ENCODE measurements at regions not wholly inside any gene's neighbourhood (a gene's known extent, or its start where the extent isn't known, plus 50 kb on each side); places are given as distances from the start of the nearest gene placed in this dataset.

DNA sequence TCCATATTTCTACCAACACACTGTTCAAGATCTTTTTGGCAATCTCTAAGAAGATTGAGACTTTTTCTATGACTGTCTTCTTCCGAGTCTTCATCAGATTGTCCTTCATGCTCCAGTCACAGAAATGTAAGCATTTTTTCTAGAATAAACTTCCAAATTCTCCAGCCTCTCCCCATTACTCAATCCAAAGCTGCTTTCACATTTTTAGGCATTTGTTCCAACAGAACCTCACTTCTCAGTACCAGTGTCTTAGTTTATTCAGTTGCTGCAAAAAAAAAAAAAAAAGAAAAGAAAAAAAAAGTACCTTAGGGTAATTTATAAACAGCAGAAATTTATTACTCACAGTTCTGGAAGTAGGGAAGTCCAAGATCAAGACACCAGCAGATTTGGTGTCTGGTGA lies 290.8 kb upstream of the NOVA1 start:
- no peak overlapping the region for H2AFZ ChIP-seq
- TF ChIP-seq, protein P1, sequence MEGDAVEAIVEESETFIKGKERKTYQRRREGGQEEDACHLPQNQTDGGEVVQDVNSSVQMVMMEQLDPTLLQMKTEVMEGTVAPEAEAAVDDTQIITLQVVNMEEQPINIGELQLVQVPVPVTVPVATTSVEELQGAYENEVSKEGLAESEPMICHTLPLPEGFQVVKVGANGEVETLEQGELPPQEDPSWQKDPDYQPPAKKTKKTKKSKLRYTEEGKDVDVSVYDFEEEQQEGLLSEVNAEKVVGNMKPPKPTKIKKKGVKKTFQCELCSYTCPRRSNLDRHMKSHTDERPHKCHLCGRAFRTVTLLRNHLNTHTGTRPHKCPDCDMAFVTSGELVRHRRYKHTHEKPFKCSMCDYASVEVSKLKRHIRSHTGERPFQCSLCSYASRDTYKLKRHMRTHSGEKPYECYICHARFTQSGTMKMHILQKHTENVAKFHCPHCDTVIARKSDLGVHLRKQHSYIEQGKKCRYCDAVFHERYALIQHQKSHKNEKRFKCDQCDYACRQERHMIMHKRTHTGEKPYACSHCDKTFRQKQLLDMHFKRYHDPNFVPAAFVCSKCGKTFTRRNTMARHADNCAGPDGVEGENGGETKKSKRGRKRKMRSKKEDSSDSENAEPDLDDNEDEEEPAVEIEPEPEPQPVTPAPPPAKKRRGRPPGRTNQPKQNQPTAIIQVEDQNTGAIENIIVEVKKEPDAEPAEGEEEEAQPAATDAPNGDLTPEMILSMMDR (IDR thresholded peaks at IDR 0.05): no peak
- no peak overlapping the region for H3K4me3 ChIP-seq (ENCODE audit: low read depth, low read length)
- no peaks in the 10 kb centered on the region for H3K9me3 ChIP-seq (ENCODE audit: control insufficient read depth, low read length)
- H3K79me2 ChIP-seq: no peaks in the 10 kb centered on the region
- H3K9ac ChIP-seq: no peak overlapping the region
- no peaks in the 10 kb centered on the region for H3K27me3 ChIP-seq (ENCODE audit: control insufficient read depth, insufficient read depth, low read length)
- no peak overlapping the region for H3K27ac ChIP-seq
- H3K36me3 ChIP-seq (ENCODE audit: control insufficient read depth, insufficient read depth, low read length): no peaks in the 10 kb centered on the region
- H3K4me2 ChIP-seq (ENCODE audit: low read length): no peak overlapping the region
- no peaks in the 10 kb centered on the region for H3K4me1 ChIP-seq

DNA sequence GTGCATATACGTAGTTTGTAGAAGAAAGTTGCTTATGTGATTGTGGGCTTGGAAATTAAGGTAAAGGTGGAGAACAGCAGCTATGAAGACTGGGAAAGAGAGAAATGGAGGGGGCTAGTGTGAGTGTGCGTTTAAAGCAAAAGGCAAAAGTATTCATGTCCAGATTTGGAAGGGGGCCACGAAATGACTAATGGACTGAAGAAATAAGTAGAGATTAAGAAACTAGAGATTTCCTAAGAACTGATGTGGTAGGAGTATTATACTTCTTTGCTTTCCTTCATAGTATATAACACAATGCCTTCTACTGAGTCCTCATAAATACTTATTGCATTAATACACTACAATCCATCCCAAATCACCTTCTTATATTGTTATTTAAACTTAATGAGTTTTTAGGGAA lies 298.6 kb upstream of the NOVA1 start:
- Histone ChIP-seq H3K4me3 (ENCODE audit: low read depth, low read length) (no peak overlapping the region), H3K9ac (no peak overlapping the region), H3K4me1 (no peaks in the 10 kb centered on the region), H3K9me3 (ENCODE audit: control insufficient read depth, low read length) (no peaks in the 10 kb centered on the region), H2AFZ (no peak overlapping the region), H3K36me3 (ENCODE audit: control insufficient read depth, insufficient read depth, low read length) (no peaks in the 10 kb centered on the region), H3K4me2 (ENCODE audit: low read length) (no peak overlapping the region), H3K79me2 (no peaks in the 10 kb centered on the region), H3K27ac (no peak overlapping the region), H3K27me3 (ENCODE audit: control insufficient read depth, insufficient read depth, low read length) (no peaks in the 10 kb centered on the region)
- TF ChIP-seq, protein P1 (IDR thresholded peaks at IDR 0.05): no peak

DNA sequence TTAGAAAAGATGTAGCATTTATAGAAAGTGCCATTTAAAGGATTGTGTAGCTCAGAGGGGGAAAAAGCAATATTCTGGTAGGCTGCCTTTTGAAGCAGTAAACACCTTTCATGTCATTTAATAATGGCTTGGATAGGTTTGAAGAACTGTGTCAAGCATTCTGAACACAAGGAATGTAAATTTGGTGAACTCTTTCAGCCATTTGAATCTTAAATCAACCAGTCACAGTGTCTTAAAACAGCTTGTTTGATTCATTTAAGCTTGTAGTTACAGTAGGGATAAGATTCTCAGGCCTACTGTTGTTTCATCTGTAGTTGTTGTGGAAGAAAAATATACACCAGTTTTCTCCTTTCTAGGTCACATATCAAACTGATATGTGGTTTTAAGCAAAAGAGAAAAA lies 299.4 kb upstream of the NOVA1 start:
- Histone ChIP-seq H3K79me2 (no peaks in the 10 kb centered on the region), H3K27ac (no peak overlapping the region)
- TF ChIP-seq, protein P1 (IDR thresholded peaks at IDR 0.05): no peak

DNA sequence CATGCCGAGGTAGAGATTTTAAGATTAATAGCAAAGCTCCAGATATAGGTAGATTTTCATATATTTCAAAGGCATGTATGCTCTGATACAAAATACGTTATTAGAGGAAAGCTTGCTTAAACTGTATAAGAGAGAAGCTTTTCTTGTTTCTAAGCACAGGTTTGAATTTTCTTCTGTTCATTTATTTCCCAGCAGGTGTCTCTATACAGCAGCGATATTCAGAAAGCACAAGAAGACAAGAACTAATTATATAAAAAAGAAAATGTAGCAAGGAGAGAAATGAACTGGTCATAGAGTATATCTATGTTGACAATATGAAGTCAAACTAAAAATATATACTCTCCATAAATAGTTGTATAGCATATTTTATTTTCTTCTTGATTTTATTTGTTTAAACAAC lies 307.4 kb upstream of the NOVA1 start:
- TF ChIP-seq, protein P1 (IDR thresholded peaks at IDR 0.05): no peak
- Histone ChIP-seq H3K4me1 (no peaks in the 10 kb centered on the region), H3K4me3 (ENCODE audit: low read depth, low read length) (no peak overlapping the region), H3K9ac (no peak overlapping the region), H3K9me3 (ENCODE audit: control insufficient read depth, low read length) (no peaks in the 10 kb centered on the region), H3K4me2 (ENCODE audit: low read length) (no peak overlapping the region), H3K79me2 (no peaks in the 10 kb centered on the region), H3K36me3 (ENCODE audit: control insufficient read depth, insufficient read depth, low read length) (no peaks in the 10 kb centered on the region), H2AFZ (no peak overlapping the region), H3K27ac (no peak overlapping the region), H3K27me3 (ENCODE audit: control insufficient read depth, insufficient read depth, low read length) (no peaks in the 10 kb centered on the region)

More for the DNA sequence above, 299.4 kb upstream of the NOVA1 start:
- H3K4me2 ChIP-seq (ENCODE audit: low read length): no peak overlapping the region
- H3K9ac ChIP-seq: no peak overlapping the region
- H3K4me1 ChIP-seq: no peaks in the 10 kb centered on the region
- no peak overlapping the region for H3K4me3 ChIP-seq (ENCODE audit: low read depth, low read length)
- no peaks in the 10 kb centered on the region for H3K9me3 ChIP-seq (ENCODE audit: control insufficient read depth, low read length)
- no peak overlapping the region for H2AFZ ChIP-seq
- no peaks in the 10 kb centered on the region for H3K27me3 ChIP-seq (ENCODE audit: control insufficient read depth, insufficient read depth, low read length)
- H3K36me3 ChIP-seq (ENCODE audit: control insufficient read depth, insufficient read depth, low read length): no peaks in the 10 kb centered on the region

DNA sequence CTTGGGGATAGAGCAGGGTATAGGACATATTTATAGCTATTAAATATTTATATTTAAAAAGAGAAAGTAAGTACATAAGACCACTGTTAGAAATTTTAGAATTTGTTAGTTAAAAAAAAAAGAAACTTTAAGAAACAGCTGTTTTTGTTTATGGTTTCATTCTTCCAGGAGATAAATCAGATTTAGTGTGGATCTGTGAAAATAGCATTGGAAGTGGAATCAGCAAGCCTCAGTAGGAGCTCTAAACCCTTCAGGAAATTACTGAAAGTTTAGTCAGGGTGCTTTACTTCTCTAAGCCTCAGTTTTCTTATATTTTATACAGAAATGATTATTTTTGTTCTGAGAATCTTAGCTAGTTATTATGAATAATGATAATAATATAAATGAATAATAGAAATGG lies 316.0 kb upstream of the NOVA1 start:
- no peaks in the 10 kb centered on the region for H3K9me3 ChIP-seq (ENCODE audit: control insufficient read depth, low read length)
- H3K36me3 ChIP-seq (ENCODE audit: control insufficient read depth, insufficient read depth, low read length): no peaks in the 10 kb centered on the region
- H3K79me2 ChIP-seq: no peaks in the 10 kb centered on the region
- TF ChIP-seq, protein P1 (IDR thresholded peaks at IDR 0.05): no peak
- no peak overlapping the region for H2AFZ ChIP-seq
- no peak overlapping the region for H3K4me3 ChIP-seq (ENCODE audit: low read depth, low read length)
- no peaks in the 10 kb centered on the region for H3K27me3 ChIP-seq (ENCODE audit: control insufficient read depth, insufficient read depth, low read length)
- H3K4me1 ChIP-seq: no peaks in the 10 kb centered on the region
- H3K4me2 ChIP-seq (ENCODE audit: low read length): no peak overlapping the region
- no peak overlapping the region for H3K9ac ChIP-seq
- no peak overlapping the region for H3K27ac ChIP-seq

Measured in parathyroid adenoma (tissue), 2 donors.